GM13976 (cell line): ENCODE measurements at regions not wholly inside any gene's neighbourhood (a gene's known extent, or its start where the extent isn't known, plus 50 kb on each side); places are given as distances from the start of the nearest gene placed in this dataset.

ENCODE experiments used
- DNase-seq: peaks from one replicate; pipeline ENCODE4 v3.0.0; 2012; ENCODE audit warnings: low spot score
- in situ Hi-C: fragments of 300-500 bp; cut with MboI; formaldehyde crosslinking; loops from one replicate; pipeline ENCODE4 v1.12.0; 2022; ENCODE audit warnings: low sequenced_read_pairs, mixed read lengths, inconsistent platforms; ENCODE audit not compliant: unreplicated experiment
- TF ChIP-seq, protein P1 (sequence below): IDR thresholded peaks from 2 replicates; pipeline ENCODE4 v1.5.1; 2012; ENCODE audit warnings: borderline replicate concordance, mild to moderate bottlenecking; ENCODE audit not compliant: insufficient read depth; ENCODE audit errors: extremely low read depth, missing control alignments, control extremely low read depth

DNA sequence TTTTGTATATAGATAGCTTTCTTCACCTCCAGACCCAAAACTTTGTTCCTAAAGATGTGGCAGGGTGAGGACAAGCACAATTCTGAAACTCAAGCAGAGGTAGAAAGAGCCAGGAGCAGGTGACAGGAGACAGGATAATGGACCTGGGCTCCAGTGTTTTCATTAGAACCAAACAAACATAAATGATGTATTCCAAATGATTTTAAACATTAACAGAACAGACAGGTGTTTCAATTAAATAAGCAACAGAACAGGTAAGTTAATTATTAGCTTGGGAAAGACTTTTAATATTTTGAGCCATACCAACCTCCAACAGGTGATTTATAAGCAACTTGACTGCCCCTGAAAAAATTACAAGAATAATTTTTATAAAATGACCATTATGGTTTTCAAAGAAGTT is 459.4 kb upstream of the LCORL start:
- no peak for DNase-seq
- in situ Hi-C loops = no loop called here
- TF ChIP-seq, protein P1, sequence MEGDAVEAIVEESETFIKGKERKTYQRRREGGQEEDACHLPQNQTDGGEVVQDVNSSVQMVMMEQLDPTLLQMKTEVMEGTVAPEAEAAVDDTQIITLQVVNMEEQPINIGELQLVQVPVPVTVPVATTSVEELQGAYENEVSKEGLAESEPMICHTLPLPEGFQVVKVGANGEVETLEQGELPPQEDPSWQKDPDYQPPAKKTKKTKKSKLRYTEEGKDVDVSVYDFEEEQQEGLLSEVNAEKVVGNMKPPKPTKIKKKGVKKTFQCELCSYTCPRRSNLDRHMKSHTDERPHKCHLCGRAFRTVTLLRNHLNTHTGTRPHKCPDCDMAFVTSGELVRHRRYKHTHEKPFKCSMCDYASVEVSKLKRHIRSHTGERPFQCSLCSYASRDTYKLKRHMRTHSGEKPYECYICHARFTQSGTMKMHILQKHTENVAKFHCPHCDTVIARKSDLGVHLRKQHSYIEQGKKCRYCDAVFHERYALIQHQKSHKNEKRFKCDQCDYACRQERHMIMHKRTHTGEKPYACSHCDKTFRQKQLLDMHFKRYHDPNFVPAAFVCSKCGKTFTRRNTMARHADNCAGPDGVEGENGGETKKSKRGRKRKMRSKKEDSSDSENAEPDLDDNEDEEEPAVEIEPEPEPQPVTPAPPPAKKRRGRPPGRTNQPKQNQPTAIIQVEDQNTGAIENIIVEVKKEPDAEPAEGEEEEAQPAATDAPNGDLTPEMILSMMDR = no peak

DNA sequence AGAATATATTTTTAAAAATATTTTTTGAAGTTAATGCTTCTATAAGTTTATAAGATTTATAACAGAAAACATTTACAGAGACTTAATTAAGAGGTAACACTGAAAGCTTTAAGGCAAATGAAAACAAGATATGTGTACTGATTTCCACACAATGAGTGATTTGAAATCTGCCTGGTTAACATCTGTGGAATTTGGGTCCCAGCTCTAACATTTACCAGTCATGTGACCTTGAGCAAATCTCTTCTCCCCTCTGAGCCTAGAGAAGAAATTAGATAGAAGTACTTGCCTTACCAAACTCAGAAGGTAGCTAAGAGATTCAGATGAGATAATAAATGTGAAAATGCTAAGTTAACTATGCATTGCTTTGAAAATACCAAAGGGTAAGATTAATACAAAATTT is 458.8 kb upstream of the LCORL start:
- TF ChIP-seq, protein P1 = no peak
- DNase-seq = no peak
- in situ Hi-C loops = no loop called here

DNA sequence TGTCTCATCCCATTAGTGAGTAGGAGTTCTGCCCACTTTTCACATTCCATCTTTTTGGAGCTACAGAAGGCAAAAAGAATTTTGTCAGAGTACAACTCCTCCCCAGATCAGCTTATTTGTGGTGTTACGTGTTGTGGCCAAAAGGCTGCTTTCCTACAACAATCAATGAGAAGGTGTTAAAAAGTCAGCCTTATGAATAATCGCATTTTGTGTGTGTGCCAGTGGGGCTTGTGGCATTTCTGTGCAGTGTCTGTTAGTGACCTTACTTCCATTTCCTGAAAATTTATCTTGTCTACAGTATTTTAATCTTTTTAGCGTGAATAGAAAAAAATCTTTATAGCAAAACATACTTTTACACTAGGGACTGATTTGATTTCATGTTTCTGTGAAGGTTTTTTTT is 458.3 kb upstream of the LCORL start:
- DNase-seq = no peak
- TF ChIP-seq, protein P1 = no peak

DNA sequence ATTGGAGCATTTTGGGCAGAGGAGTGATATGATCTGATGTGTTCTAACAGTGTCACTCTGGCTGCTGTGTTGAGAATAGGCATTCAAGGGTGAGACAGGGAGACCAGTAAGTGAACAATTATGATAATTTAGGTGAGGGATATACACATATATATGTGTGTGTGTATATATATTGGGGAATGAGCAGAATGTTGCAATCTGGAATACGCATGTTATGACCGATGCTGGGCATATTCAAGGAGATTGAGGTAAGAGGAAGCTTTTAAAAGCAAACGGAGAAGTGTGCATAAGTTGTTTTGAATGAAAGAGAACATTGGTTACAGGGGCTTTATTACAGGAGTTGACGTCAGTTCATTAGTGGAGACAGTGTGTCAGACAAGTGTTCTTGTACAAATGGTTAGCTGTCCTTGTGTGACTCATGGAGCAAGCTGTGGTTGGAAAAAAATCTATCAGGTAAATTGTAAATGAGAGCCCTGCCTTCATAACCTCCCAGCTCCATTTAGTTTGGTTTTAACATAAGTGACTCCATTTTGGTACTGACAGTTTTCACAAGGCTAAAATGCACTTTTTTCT is 442.5 kb upstream of the LCORL start:
- in situ Hi-C loops = no loop called here
- TF ChIP-seq, protein P1 = no peak
- DNase-seq = no peak

More for the DNA sequence above, 458.3 kb upstream of the LCORL start:
- in situ Hi-C loops = no loop called here

DNA sequence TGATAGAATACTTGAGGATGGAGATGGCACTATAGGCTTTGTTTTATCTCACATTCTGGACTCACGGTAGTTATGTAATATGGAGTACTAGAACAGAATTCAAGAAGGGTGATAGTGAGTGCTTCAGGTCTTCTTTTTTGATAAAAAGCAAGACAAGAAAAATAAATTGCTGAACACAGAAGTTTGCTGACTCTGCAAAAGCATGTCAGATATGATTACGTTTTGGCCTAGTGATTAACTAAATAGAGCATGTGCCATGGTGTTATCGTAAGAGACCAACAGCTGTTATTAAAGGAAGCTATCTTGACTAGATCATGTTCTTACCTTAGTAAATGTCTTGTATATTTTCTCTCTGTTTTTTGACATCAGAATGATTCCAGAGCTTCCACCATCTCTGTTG is 436.9 kb upstream of the LCORL start:
- in situ Hi-C loops = no loop called here

DNA sequence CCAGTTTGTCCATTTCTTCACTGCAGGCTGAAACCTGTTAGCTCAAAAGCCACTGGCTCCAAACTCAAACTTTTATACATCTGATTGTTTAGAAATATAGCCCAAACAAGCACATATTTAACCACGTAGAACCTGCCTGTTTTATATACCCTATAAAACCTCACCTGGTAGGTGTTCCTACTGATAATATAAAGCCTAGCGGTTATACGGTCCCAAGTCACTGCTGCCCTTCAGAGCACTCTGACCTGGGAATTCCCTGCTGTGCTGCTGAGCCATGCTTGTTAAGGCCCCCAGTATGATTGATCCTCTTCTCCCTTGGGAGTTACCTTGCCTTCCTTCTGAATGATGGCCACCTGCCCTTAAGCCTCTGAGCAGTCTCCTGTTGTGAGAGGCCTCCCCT is 432.8 kb upstream of the LCORL start:
- TF ChIP-seq, protein P1 = no peak
- no peak for DNase-seq
- in situ Hi-C loops = no loop called here

More for the DNA sequence above, 436.9 kb upstream of the LCORL start:
- TF ChIP-seq, protein P1 = no peak
- DNase-seq = no peak
